ENCODE measurements at regions not wholly inside any gene's neighbourhood (a gene's known extent, or its start where the extent isn't known, plus 50 kb on each side); places are given as distances from the start of the nearest gene placed in this dataset.
"Not testable (repeated sequence)": the region's sequence is repeated elsewhere in the genome, so short reads cannot be mapped to it uniquely, and the experiment has no call there.

DNA sequence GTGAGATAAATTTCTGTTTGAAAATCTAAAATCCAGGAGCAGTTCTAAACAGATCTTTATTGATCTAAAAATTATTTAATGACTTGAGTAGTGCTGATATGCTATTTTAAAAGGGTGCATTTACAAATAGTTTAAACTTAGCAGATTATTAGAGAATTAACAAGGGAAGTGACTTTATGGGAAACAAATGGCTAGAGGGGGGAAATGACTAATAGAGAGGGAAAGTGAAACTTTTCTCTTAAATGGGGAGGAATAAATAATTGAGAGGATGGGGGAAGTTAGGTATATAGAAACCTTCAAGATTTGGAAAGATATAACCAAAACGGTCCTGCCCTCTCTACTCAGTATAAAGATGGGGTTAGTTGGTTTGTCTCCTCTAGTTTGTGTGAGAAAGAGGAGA is 90.1 kb upstream of the ARMC3 start:
- Histone ChIP-seq H3K27ac (ENCODE audit: low read depth, low read length) (no peak overlapping the region), H3K4me1 (ENCODE audit: control insufficient read depth, insufficient read depth, low read length) (no peaks in the 10 kb centered on the region), H3K9ac (ENCODE audit: low read length) (no peak overlapping the region), H3K4me3 (ENCODE audit: low read length) (no peak overlapping the region), H3K36me3 (ENCODE audit: control insufficient read depth, insufficient read depth, low read length) (no peaks in the 10 kb centered on the region), H3K27me3 (ENCODE audit: control insufficient read depth, insufficient read depth, low read length) (no peaks in the 10 kb centered on the region)

- no peak overlapping the region for H3K27ac ChIP-seq (ENCODE audit: low read depth, low read length)
- H3K9ac ChIP-seq (ENCODE audit: low read length): no peak overlapping the region
- H3K27me3 ChIP-seq (ENCODE audit: control insufficient read depth, insufficient read depth, low read length): no peaks in the 10 kb centered on the region
- no peaks in the 10 kb centered on the region for H3K4me1 ChIP-seq (ENCODE audit: control insufficient read depth, insufficient read depth, low read length)
- H3K36me3 ChIP-seq (ENCODE audit: control insufficient read depth, insufficient read depth, low read length): no peaks in the 10 kb centered on the region
- H3K4me3 ChIP-seq (ENCODE audit: low read length): no peak overlapping the region
Observed at GRCh38 chr10:22837351-22837750, 90.5 kb upstream of the ARMC3 start.

DNA sequence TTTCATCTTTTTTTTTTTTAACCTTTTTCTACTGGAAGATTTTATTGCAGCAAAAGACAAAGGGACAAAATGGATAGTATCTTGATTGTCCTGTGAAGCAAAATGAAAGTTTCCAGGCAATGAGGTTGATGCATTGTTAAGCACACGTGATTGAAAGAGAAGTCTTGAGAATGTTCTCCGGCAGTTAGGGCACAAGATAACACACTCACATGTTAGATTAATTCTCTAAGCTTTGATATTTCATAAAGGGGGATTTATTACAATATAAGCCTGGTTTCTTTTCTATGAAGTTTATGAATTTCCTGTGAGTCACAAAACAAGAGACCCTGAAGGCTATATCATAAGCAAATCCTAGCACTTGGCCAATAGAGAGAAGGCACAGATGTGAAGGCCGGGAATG is 93.4 kb upstream of the ARMC3 start:
- Histone ChIP-seq H3K9ac (ENCODE audit: low read length) (no peak overlapping the region), H3K36me3 (ENCODE audit: control insufficient read depth, insufficient read depth, low read length) (no peaks in the 10 kb centered on the region), H3K27ac (ENCODE audit: low read depth, low read length) (no peak overlapping the region), H3K27me3 (ENCODE audit: control insufficient read depth, insufficient read depth, low read length) (no peaks in the 10 kb centered on the region), H3K4me1 (ENCODE audit: control insufficient read depth, insufficient read depth, low read length) (no peaks in the 10 kb centered on the region), H3K4me3 (ENCODE audit: low read length) (no peak overlapping the region)

GRCh38 chr10:22833781-22834180 is 94.1 kb upstream of the ARMC3 start:
- Histone ChIP-seq H3K27me3 (ENCODE audit: control insufficient read depth, insufficient read depth, low read length) (no peaks in the 10 kb centered on the region), H3K4me3 (ENCODE audit: low read length) (no peak overlapping the region), H3K4me1 (ENCODE audit: control insufficient read depth, insufficient read depth, low read length) (no peaks in the 10 kb centered on the region), H3K9ac (ENCODE audit: low read length) (no peak overlapping the region), H3K36me3 (ENCODE audit: control insufficient read depth, insufficient read depth, low read length) (no peaks in the 10 kb centered on the region), H3K27ac (ENCODE audit: low read depth, low read length) (no peak overlapping the region)

- Histone ChIP-seq H3K27ac (ENCODE audit: low read depth, low read length) (no peak overlapping the region), H3K4me1 (ENCODE audit: control insufficient read depth, insufficient read depth, low read length) (no peaks in the 10 kb centered on the region), H3K36me3 (ENCODE audit: control insufficient read depth, insufficient read depth, low read length) (no peaks in the 10 kb centered on the region), H3K27me3 (ENCODE audit: control insufficient read depth, insufficient read depth, low read length) (no peaks in the 10 kb centered on the region), H3K4me3 (ENCODE audit: low read length) (no peak overlapping the region), H3K9ac (ENCODE audit: low read length) (no peak overlapping the region)
Observed at GRCh38 chr10:22833353-22833752, 94.5 kb upstream of the ARMC3 start.

DNA sequence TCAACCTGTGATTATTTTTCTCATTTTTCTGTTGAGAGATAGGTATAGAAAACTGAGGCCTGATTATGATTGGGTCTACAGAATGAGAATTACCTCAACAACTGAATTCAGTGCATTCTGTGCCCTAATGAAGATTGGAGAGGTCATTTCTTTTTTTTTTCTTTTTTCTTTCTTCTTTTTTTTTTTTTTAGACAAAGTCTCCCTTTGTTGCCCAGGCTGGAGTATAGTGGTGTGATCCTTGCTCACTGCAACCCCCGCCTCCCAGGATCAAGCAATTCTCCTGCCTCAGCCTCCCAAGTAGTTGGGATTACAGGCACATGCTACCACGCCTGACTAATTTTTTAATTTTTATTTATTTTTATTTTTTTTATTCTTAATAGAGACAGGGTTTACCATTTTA is 95.0 kb upstream of the ARMC3 start:
- H3K9ac ChIP-seq (ENCODE audit: low read length): no peak overlapping the region
- no peak overlapping the region for H3K4me3 ChIP-seq (ENCODE audit: low read length)
- H3K27ac ChIP-seq (ENCODE audit: low read depth, low read length): no peak overlapping the region
- no peaks in the 10 kb centered on the region for H3K36me3 ChIP-seq (ENCODE audit: control insufficient read depth, insufficient read depth, low read length)
- H3K27me3 ChIP-seq (ENCODE audit: control insufficient read depth, insufficient read depth, low read length): no peaks in the 10 kb centered on the region
- H3K4me1 ChIP-seq (ENCODE audit: control insufficient read depth, insufficient read depth, low read length): no peaks in the 10 kb centered on the region

DNA sequence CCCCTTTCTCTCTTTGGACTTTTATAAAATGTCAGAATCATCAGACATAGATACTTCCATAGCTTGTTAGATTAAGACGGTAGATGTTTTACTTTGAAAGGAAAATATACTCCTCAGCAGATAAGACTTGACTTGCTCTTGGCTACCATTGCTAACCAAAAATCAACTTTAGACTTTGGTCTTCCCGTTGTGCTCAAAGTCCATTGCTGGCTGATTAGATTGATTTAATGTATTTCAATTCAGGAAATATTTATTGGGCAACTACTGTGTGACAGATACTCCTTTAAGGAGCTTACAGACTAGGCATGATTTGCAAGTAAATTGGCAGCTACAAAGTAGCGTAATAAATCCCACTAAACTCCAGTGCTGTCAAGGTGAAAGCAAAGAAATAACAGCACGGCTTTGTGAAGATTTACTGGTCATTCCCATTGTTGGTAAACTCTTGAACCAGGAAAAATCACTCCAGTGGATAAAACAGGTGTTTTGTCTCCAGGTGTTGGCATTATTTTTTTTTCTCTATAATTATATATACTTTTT is 95.7 kb upstream of the ARMC3 start:
- no peaks in the 10 kb centered on the region for H3K4me1 ChIP-seq (ENCODE audit: control insufficient read depth, insufficient read depth, low read length)
- no peak overlapping the region for H3K9ac ChIP-seq (ENCODE audit: low read length)
- no peaks in the 10 kb centered on the region for H3K36me3 ChIP-seq (ENCODE audit: control insufficient read depth, insufficient read depth, low read length)
- H3K4me3 ChIP-seq (ENCODE audit: low read length): no peak overlapping the region
- no peak overlapping the region for H3K27ac ChIP-seq (ENCODE audit: low read depth, low read length)
- H3K27me3 ChIP-seq (ENCODE audit: control insufficient read depth, insufficient read depth, low read length): no peaks in the 10 kb centered on the region

- Histone ChIP-seq H3K4me3 (ENCODE audit: low read length) (no peak overlapping the region), H3K9ac (ENCODE audit: low read length) (no peak overlapping the region), H3K27me3 (ENCODE audit: control insufficient read depth, insufficient read depth, low read length) (no peaks in the 10 kb centered on the region), H3K4me1 (ENCODE audit: control insufficient read depth, insufficient read depth, low read length) (no peaks in the 10 kb centered on the region), H3K36me3 (ENCODE audit: control insufficient read depth, insufficient read depth, low read length) (no peaks in the 10 kb centered on the region), H3K27ac (ENCODE audit: low read depth, low read length) (no peak overlapping the region)
Observed at GRCh38 chr10:22831586-22831985, 96.3 kb upstream of the ARMC3 start.

- H3K4me1 ChIP-seq (ENCODE audit: control insufficient read depth, insufficient read depth, low read length); H3K4me3 ChIP-seq (ENCODE audit: low read length); H3K27me3 ChIP-seq (ENCODE audit: control insufficient read depth, insufficient read depth, low read length); H3K36me3 ChIP-seq (ENCODE audit: control insufficient read depth, insufficient read depth, low read length); H3K9ac ChIP-seq (ENCODE audit: low read length); H3K27ac ChIP-seq (ENCODE audit: low read depth, low read length): not testable (repeated sequence)
Observed at GRCh38 chr10:22828712-22829111, 99.1 kb upstream of the ARMC3 start.

GRCh38 chr10:22825841-22826240 is 102.0 kb upstream of the ARMC3 start:
- Histone ChIP-seq H3K9ac (ENCODE audit: low read length) (no peak overlapping the region), H3K4me3 (ENCODE audit: low read length) (no peak overlapping the region), H3K36me3 (ENCODE audit: control insufficient read depth, insufficient read depth, low read length) (no peaks in the 10 kb centered on the region), H3K4me1 (ENCODE audit: control insufficient read depth, insufficient read depth, low read length) (no peaks in the 10 kb centered on the region), H3K27me3 (ENCODE audit: control insufficient read depth, insufficient read depth, low read length) (no peaks in the 10 kb centered on the region), H3K27ac (ENCODE audit: low read depth, low read length) (no peak overlapping the region)

DNA sequence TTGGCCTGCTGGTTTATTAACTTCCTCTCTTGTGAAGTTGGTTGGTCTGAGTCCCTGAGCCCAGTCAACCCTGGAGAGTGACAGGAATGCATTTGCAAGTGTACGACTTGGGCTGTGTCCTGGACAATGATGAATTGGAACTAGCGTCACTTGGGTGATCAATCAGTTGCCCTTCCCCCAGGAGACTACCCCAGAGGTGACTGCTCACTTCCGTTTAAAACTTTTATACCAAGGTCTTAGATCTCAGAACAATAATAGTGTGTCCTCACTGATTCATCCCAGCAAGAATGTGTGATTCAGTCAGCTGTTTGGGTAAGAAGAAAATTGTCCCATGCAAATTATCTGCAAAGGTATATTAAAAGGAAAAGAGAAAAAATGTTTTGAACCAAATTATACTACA is 102.9 kb upstream of the ARMC3 start:
- no peaks in the 10 kb centered on the region for H3K36me3 ChIP-seq (ENCODE audit: control insufficient read depth, insufficient read depth, low read length)
- H3K9ac ChIP-seq (ENCODE audit: low read length): no peak overlapping the region
- no peaks in the 10 kb centered on the region for H3K4me1 ChIP-seq (ENCODE audit: control insufficient read depth, insufficient read depth, low read length)
- no peaks in the 10 kb centered on the region for H3K27me3 ChIP-seq (ENCODE audit: control insufficient read depth, insufficient read depth, low read length)
- no peak overlapping the region for H3K4me3 ChIP-seq (ENCODE audit: low read length)
- no peak overlapping the region for H3K27ac ChIP-seq (ENCODE audit: low read depth, low read length)

DNA sequence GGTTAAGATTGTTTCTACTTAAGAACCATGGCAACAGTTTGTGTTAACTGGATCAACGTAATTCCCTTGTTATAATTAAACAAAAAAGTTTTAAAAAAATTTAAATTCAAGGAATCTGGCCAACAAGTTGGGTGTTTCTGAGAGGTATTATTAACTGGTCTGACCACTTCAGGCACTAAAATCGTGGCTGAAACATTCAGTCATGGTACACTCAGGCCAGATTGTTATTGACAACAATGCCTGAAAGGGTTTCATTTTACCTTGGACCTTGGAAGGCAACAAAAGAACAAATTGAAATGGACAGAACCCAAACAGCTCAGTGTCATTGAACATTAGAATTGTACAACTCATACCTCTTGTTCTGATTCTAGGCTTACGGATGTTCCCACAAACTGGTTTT is 103.3 kb upstream of the ARMC3 start:
- Histone ChIP-seq H3K9ac (ENCODE audit: low read length) (no peak overlapping the region), H3K4me3 (ENCODE audit: low read length) (no peak overlapping the region), H3K4me1 (ENCODE audit: control insufficient read depth, insufficient read depth, low read length) (no peaks in the 10 kb centered on the region), H3K36me3 (ENCODE audit: control insufficient read depth, insufficient read depth, low read length) (no peaks in the 10 kb centered on the region), H3K27me3 (ENCODE audit: control insufficient read depth, insufficient read depth, low read length) (no peaks in the 10 kb centered on the region), H3K27ac (ENCODE audit: low read depth, low read length) (no peak overlapping the region)

DNA sequence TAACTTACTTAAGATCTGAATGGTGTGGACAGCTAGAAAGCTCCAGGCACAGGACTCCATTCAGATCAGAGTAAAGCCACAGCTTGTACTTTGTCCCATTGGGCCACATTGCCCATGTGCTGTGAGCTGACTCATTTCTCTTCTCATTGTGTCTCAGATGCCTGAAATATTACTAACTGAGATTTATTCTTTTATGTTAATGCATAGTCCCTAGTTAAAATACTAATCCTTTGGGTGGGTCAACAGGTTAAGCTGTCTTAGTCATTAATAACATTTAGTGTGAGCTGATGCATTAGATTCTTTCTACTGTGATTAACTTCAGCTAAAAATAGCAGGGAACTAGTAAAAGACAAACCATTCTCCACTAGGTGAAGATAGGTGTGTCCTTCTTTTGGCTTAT is 104.7 kb upstream of the ARMC3 start:
- no peak overlapping the region for H3K9ac ChIP-seq (ENCODE audit: low read length)
- H3K27ac ChIP-seq (ENCODE audit: low read depth, low read length): no peak overlapping the region
- H3K4me3 ChIP-seq (ENCODE audit: low read length): no peak overlapping the region

More for the DNA sequence above, 104.7 kb upstream of the ARMC3 start:
- no peaks in the 10 kb centered on the region for H3K4me1 ChIP-seq (ENCODE audit: control insufficient read depth, insufficient read depth, low read length)
- H3K27me3 ChIP-seq (ENCODE audit: control insufficient read depth, insufficient read depth, low read length): no peaks in the 10 kb centered on the region
- no peaks in the 10 kb centered on the region for H3K36me3 ChIP-seq (ENCODE audit: control insufficient read depth, insufficient read depth, low read length)
